ENCODE measurements at regions not wholly inside any gene's neighbourhood (a gene's known extent, or its start where the extent isn't known, plus 50 kb on each side); places are given as distances from the start of the nearest gene placed in this dataset.

- peaks cover 17% of the 10 kb centered on the region for H3K27me3 Mint-ChIP-seq
- no peak for TF ChIP-seq CTCF (conservative IDR thresholded peaks at IDR 0.05)
- H3K27ac Mint-ChIP-seq = no peak overlapping the region
- no peaks in the 10 kb centered on the region for H3K9me3 Mint-ChIP-seq
- H3K4me3 Mint-ChIP-seq = no peak overlapping the region
- H3K36me3 Mint-ChIP-seq = no peaks in the 10 kb centered on the region
- H3K4me1 Mint-ChIP-seq (ENCODE audit: unreplicated experiment) = no peaks in the 10 kb centered on the region
- no peak for DNase-seq (ENCODE audit: extremely low spot score, unreplicated experiment)
Measured at GRCh38 chr1:232179896-232180778, 449.8 kb downstream of the SIPA1L2 start.

GRCh38 chr1:232178191-232178590 is 451.7 kb downstream of the SIPA1L2 start:
- H3K9me3 Mint-ChIP-seq = no peaks in the 10 kb centered on the region
- no peak overlapping the region for H3K4me3 Mint-ChIP-seq
- H3K4me1 Mint-ChIP-seq (ENCODE audit: unreplicated experiment) = no peaks in the 10 kb centered on the region
- H3K36me3 Mint-ChIP-seq = no peaks in the 10 kb centered on the region
- no peak for DNase-seq (ENCODE audit: extremely low spot score, unreplicated experiment)
- peaks cover 20% of the 10 kb centered on the region for H3K27me3 Mint-ChIP-seq
- no peak overlapping the region for H3K27ac Mint-ChIP-seq
- no peak for TF ChIP-seq CTCF (conservative IDR thresholded peaks at IDR 0.05)

- DNase-seq (ENCODE audit: extremely low spot score, unreplicated experiment) = no peak
- H3K4me1 Mint-ChIP-seq (ENCODE audit: unreplicated experiment) = peaks cover 6% of the 10 kb centered on the region
- no peaks in the 10 kb centered on the region for H3K9me3 Mint-ChIP-seq
- H3K4me3 Mint-ChIP-seq = no peak overlapping the region
- H3K27me3 Mint-ChIP-seq = peaks cover 17% of the 10 kb centered on the region
- H3K27ac Mint-ChIP-seq = no peak overlapping the region
- no peaks in the 10 kb centered on the region for H3K36me3 Mint-ChIP-seq
- no peak for TF ChIP-seq CTCF (conservative IDR thresholded peaks at IDR 0.05)
Measured at GRCh38 chr1:232177438-232177837, 452.5 kb downstream of the SIPA1L2 start.

GRCh38 chr1:232176222-232176621 is 453.7 kb downstream of the SIPA1L2 start:
- Mint-ChIP-seq H3K4me3 (no peak overlapping the region), H3K27ac (no peak overlapping the region), H3K4me1 (ENCODE audit: unreplicated experiment) (peaks cover 6% of the 10 kb centered on the region), H3K27me3 (peaks cover 14% of the 10 kb centered on the region), H3K9me3 (no peaks in the 10 kb centered on the region), H3K36me3 (no peaks in the 10 kb centered on the region)
- TF ChIP-seq CTCF (conservative IDR thresholded peaks at IDR 0.05) = no peak
- DNase-seq (ENCODE audit: extremely low spot score, unreplicated experiment) = no peak

- Mint-ChIP-seq H3K27ac (no peak overlapping the region), H3K4me3 (no peak overlapping the region), H3K36me3 (no peaks in the 10 kb centered on the region), H3K9me3 (no peaks in the 10 kb centered on the region), H3K27me3 (peaks cover 6% of the 10 kb centered on the region), H3K4me1 (ENCODE audit: unreplicated experiment) (peaks cover 6% of the 10 kb centered on the region)
- no peak for TF ChIP-seq CTCF (conservative IDR thresholded peaks at IDR 0.05)
- no peak for DNase-seq (ENCODE audit: extremely low spot score, unreplicated experiment)
Measured at GRCh38 chr1:232174306-232174705, 455.6 kb downstream of the SIPA1L2 start.
